Endothelial cell of umbilical vein (primary cell): ENCODE measurements at regions not wholly inside any gene's neighbourhood (a gene's known extent, or its start where the extent isn't known, plus 50 kb on each side); places are given as distances from the start of the nearest gene placed in this dataset.

Experiments used
- BruUV-seq: library from RNA; stranded (reverse); fragments of 400-500 nt; replicated peaks from 2 replicates; lab custom pipeline; 2021; lab: Mats Ljungman, UMichigan
- CTCF ChIA-PET: fragments of 300-600, 350-600 bp; sonication (Branson Sonifier 250); formaldehyde crosslinking; loops from one replicate; lab custom pipeline; 2021; ENCODE audit warnings: antibody characterized with exemption, inconsistent platforms; lab: Charles Lee
- POLR2A ChIA-PET: fragments of 300-600, 350-600 bp; sonication (Branson Sonifier 250); formaldehyde crosslinking; loops from one replicate; lab custom pipeline; 2021; ENCODE audit warnings: antibody characterized with exemption, inconsistent platforms; lab: Charles Lee
- DNase-seq: peaks from one replicate; pipeline ENCODE4 v3.0.0-alpha.2; 2011; ENCODE audit warnings: low read depth, low spot score
- FAIRE-seq: peaks from 2 replicates; lab custom pipeline; 2011; peaks lifted over from hg19 to GRCh38; lab: Jason Lieb, UNC
- H2AFZ ChIP-seq: 2 replicates; pipeline ENCODE4 v1.6.0; 2012; ENCODE audit warnings: low read depth, low read length, control low read depth, inconsistent platforms
- H3K27ac ChIP-seq: 2 replicates; pipeline ENCODE4 v1.5.1; 2011; ENCODE audit warnings: low read depth, mild to moderate bottlenecking, control low read depth, low read length, moderate library complexity; ENCODE audit not compliant: insufficient read depth
- H3K27me3 ChIP-seq, 2 experiments: 2 replicates each; pipeline versions ENCODE4 v1.6.0 to v1.6.1; 2011; ENCODE audit warnings: low read length in 2 of 2, mixed read lengths in 1 of 2; ENCODE audit not compliant: control insufficient read depth in 2 of 2, insufficient read depth in 2 of 2
- H3K36me3 ChIP-seq, 2 experiments: 2 replicates in 1 of 2; 3 replicates in 1 of 2; pipeline ENCODE4 v1.5.1; 2011; ENCODE audit warnings: low read length in 2 of 2, mild to moderate bottlenecking in 1 of 2, moderate library complexity in 1 of 2; ENCODE audit not compliant: control insufficient read depth in 2 of 2, insufficient read depth in 2 of 2; ENCODE audit errors: extremely low read depth in 1 of 2
- H3K4me1 ChIP-seq: 3 replicates; pipeline ENCODE4 v1.5.1; 2011; ENCODE audit warnings: mild to moderate bottlenecking, low read length; ENCODE audit not compliant: control insufficient read depth, insufficient read depth; ENCODE audit errors: extremely low read depth
- H3K4me2 ChIP-seq: 2 replicates; pipeline ENCODE4 v1.6.1; 2011; ENCODE audit warnings: low read length, control low read depth, mixed read lengths; ENCODE audit not compliant: insufficient read depth
- H3K4me3 ChIP-seq, 3 experiments: fragments of 200-600 bp in 1 of 3; sonication (generic), shearing (Covaris generic) in 1 of 3; replicated peaks in 1 of 3; 2 replicates each; pipeline ENCODE4 v1.5.1; 2011 to 2016; ENCODE audit warnings: control low read depth in 3 of 3, low read length in 3 of 3, mild to moderate bottlenecking in 2 of 3, inconsistent platforms in 1 of 3, low read depth in 1 of 3, moderate library complexity in 1 of 3; ENCODE audit not compliant: insufficient read depth in 1 of 3
- H3K79me2 ChIP-seq: 2 replicates; pipeline ENCODE4 v1.6.0; 2012; ENCODE audit warnings: low read length, inconsistent platforms; ENCODE audit not compliant: control insufficient read depth, insufficient read depth
- H3K9ac ChIP-seq: replicated peaks from 2 replicates; pipeline ENCODE3; 2011; ENCODE audit warnings: low read length, control low read depth; ENCODE audit not compliant: insufficient read depth; ENCODE audit errors: extremely low read depth
- H3K9me1 ChIP-seq: replicated peaks from 3 replicates; pipeline ENCODE4 v1.6.0; 2011; ENCODE audit warnings: mild to moderate bottlenecking, low read length; ENCODE audit not compliant: control insufficient read depth, insufficient read depth; ENCODE audit errors: extremely low read depth
- H3K9me3 ChIP-seq: replicated peaks from 2 replicates; pipeline ENCODE4 v1.5.1; 2012; ENCODE audit warnings: low read length, inconsistent platforms; ENCODE audit not compliant: control insufficient read depth, insufficient read depth
- H4K20me1 ChIP-seq: replicated peaks from 2 replicates; pipeline ENCODE3; 2011; ENCODE audit warnings: mild to moderate bottlenecking, low read length; ENCODE audit not compliant: control insufficient read depth, insufficient read depth; ENCODE audit errors: extremely low read depth
- CTCF ChIP-seq, 2 donors: IDR thresholded peaks; 1 replicate in 1 of 2; 2 replicates in 1 of 2; pipeline ENCODE4 v1.5.1; 2011; ENCODE audit warnings: low read length in 2 of 2, mild to moderate bottlenecking in 2 of 2, moderate library complexity in 2 of 2, control low read depth in 1 of 2, inconsistent platforms in 1 of 2, low read depth in 1 of 2; ENCODE audit not compliant: insufficient read depth in 1 of 2; ENCODE audit errors: extremely low read depth in 1 of 2
- EZH2 ChIP-seq: IDR thresholded peaks from 2 replicates; pipeline ENCODE4 v1.6.1; 2012; ENCODE audit warnings: borderline replicate concordance, low read depth, mild to moderate bottlenecking, moderate library complexity, low read length, inconsistent platforms; ENCODE audit not compliant: severe bottlenecking
- FOS ChIP-seq: IDR thresholded peaks from 2 replicates; pipeline ENCODE4 v1.6.1; 2011; ENCODE audit warnings: mild to moderate bottlenecking, low read length, moderate library complexity, borderline replicate concordance; ENCODE audit not compliant: insufficient read depth
- GATA2 ChIP-seq: IDR thresholded peaks from 2 replicates; pipeline ENCODE4 v1.7.0; 2011; ENCODE audit warnings: low read depth, mild to moderate bottlenecking, moderate library complexity, mixed read lengths, low read length; ENCODE audit not compliant: insufficient read length, insufficient read depth
- JUN ChIP-seq: IDR thresholded peaks from 2 replicates; pipeline ENCODE4 v1.6.1; 2011; ENCODE audit warnings: borderline replicate concordance, low read depth; ENCODE audit not compliant: insufficient read length, insufficient read depth
- MAX ChIP-seq: IDR thresholded peaks from 2 replicates; pipeline ENCODE4 v1.6.1; 2011; ENCODE audit not compliant: insufficient read depth, insufficient read length
- MYC ChIP-seq: IDR thresholded peaks from one replicate; pipeline ENCODE4 v1.6.1; 2011; ENCODE audit warnings: mild to moderate bottlenecking, low read depth, low read length
- POLR2A ChIP-seq: IDR thresholded peaks from 2 replicates; pipeline ENCODE4 v1.6.1; 2012; ENCODE audit warnings: low read depth, mild to moderate bottlenecking, control low read depth, low read length
- POLR2AphosphoS5 ChIP-seq: IDR thresholded peaks from 2 replicates; pipeline ENCODE4 v1.6.1; 2012; ENCODE audit warnings: low read depth, mild to moderate bottlenecking, control low read depth, low read length, moderate library complexity; ENCODE audit not compliant: insufficient read depth
- dilution Hi-C: fragments of 300-500 bp; cut with MboI; formaldehyde crosslinking; loops from one replicate; pipeline ENCODE4 v1.15.0; 2019; ENCODE audit warnings: low sequenced_read_pairs; ENCODE audit not compliant: extremely low pct_ligation_motif_present
- intact Hi-C: fragments of 100-400 bp; cut with micrococcal nuclease; formaldehyde crosslinking; loops from one replicate; pipeline ENCODE4 v1.10.0; 2022

- Histone ChIP-seq H3K9me3 (no peaks in the 10 kb centered on the region), H3K27ac (no peak overlapping the region), H4K20me1 (no peaks in the 10 kb centered on the region), H3K79me2 (no peaks in the 10 kb centered on the region), H3K27me3 (no peaks in the 10 kb centered on the region), H3K9ac (no peak overlapping the region), H3K9me1 (no peaks in the 10 kb centered on the region), H3K4me2 (no peak overlapping the region), H3K36me3 (no peaks in the 10 kb centered on the region), H2AFZ (no peak overlapping the region), H3K4me3 (no peak overlapping the region), H3K4me1 (no peaks in the 10 kb centered on the region)
- dilution Hi-C loops (no loop called here), intact Hi-C loops (no loop called here)
- TF ChIP-seq POLR2A (no peak), EZH2 (no peak), MAX (no peak), FOS (no peak), CTCF (IDR thresholded peaks at IDR 0.05; ENCODE audit: extremely low read depth in 1 of 2, insufficient read depth in 1 of 2, low read depth in 1 of 2, low read length in 2 of 2) (no peak), POLR2AphosphoS5 (no peak), GATA2 (no peak), MYC (no peak), JUN (no peak)
- CTCF ChIA-PET = no interaction called here
- POLR2A ChIA-PET = no interaction called here
- FAIRE-seq = no peak
- BruUV-seq = no TSS peak
- DNase-seq = no peak
Observed at GRCh38 chr18:72058851-72059250, 485.3 kb downstream of the CBLN2 start.
